K562 (cell line): ENCODE measurements at regions not wholly inside any gene's neighbourhood (a gene's known extent, or its start where the extent isn't known, plus 50 kb on each side); places are given as distances from the start of the nearest gene placed in this dataset.

Source experiments
- BACH1 ChIP-seq: fragments of 200-800 bp; sonication (Bioruptor generic); IDR thresholded peaks from 2 replicates; pipeline ENCODE4 v1.6.1; 2016; ENCODE audit warnings: missing genetic modification characterization, missing compliant biosample characterization
- FOXA1 ChIP-seq: fragments of 450-650 bp; IDR thresholded peaks from 2 replicates; pipeline ENCODE4 v1.6.1; 2016; ENCODE audit warnings: mild to moderate bottlenecking, borderline replicate concordance
- NFRKB ChIP-seq: fragments of 450-650 bp; IDR thresholded peaks from 2 replicates; pipeline ENCODE4 v1.6.1; 2016; ENCODE audit warnings: low read depth
- POLR2A ChIP-seq: fragments of 450-650 bp; conservative IDR thresholded peaks from 2 replicates; pipeline ENCODE4 v1.6.1; 2016
- POLR2AphosphoS5 ChIP-seq: IDR thresholded peaks from 2 replicates; pipeline ENCODE4 v1.6.1; 2011; ENCODE audit warnings: mild to moderate bottlenecking, low read depth, low read length, moderate library complexity; ENCODE audit not compliant: control insufficient read depth, insufficient read depth
- SIN3B ChIP-seq: fragments of 450-650 bp; IDR thresholded peaks from 2 replicates; pipeline ENCODE4 v1.6.1; 2017; ENCODE audit warnings: low read depth, mild to moderate bottlenecking, moderate library complexity
- ZZZ3 ChIP-seq: fragments of 450-650 bp; IDR thresholded peaks from 2 replicates; pipeline ENCODE4 v1.6.1; 2016; ENCODE audit warnings: antibody characterized with exemption, mild to moderate bottlenecking, moderate library complexity
- TF ChIP-seq, protein P1 (sequence below): fragments of 250-450 bp; sonication (Bioruptor Pico); IDR thresholded peaks from 2 replicates; pipeline ENCODE4 v1.4.0; 2020

DNA sequence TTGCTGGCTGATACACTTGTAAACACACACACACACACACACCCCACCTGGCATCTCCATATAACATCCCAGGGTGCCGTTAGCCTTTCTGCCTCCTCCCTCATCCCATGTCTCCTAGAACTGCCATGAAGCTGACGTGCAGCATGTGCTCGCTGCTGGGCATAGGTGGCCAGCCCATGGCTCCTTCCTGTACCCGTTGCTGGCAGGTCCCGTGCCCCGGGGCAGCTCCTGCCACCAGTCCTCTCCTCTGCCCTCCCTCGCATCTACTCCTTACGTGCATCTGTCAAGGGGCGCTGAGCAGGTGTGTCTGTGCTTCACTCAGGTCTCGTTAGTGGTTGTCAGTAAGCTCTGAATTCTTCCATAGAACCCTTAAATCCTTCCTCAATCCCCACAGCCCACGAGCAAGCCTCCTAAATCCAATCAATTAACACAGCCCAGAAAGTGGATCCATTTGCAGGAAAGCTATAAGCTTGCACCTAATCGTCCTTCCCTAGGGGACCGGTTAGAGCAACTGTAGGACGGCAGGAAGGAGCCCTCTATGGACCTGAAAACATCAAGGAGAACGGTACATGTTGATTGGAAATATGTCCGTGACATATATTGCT is 218.1 kb upstream of the FOXF1 start:
- no peak for TF ChIP-seq BACH1 (tag)
- TF ChIP-seq ZZZ3: no peak
- TF ChIP-seq POLR2AphosphoS5: no peak
- TF ChIP-seq, protein P1, sequence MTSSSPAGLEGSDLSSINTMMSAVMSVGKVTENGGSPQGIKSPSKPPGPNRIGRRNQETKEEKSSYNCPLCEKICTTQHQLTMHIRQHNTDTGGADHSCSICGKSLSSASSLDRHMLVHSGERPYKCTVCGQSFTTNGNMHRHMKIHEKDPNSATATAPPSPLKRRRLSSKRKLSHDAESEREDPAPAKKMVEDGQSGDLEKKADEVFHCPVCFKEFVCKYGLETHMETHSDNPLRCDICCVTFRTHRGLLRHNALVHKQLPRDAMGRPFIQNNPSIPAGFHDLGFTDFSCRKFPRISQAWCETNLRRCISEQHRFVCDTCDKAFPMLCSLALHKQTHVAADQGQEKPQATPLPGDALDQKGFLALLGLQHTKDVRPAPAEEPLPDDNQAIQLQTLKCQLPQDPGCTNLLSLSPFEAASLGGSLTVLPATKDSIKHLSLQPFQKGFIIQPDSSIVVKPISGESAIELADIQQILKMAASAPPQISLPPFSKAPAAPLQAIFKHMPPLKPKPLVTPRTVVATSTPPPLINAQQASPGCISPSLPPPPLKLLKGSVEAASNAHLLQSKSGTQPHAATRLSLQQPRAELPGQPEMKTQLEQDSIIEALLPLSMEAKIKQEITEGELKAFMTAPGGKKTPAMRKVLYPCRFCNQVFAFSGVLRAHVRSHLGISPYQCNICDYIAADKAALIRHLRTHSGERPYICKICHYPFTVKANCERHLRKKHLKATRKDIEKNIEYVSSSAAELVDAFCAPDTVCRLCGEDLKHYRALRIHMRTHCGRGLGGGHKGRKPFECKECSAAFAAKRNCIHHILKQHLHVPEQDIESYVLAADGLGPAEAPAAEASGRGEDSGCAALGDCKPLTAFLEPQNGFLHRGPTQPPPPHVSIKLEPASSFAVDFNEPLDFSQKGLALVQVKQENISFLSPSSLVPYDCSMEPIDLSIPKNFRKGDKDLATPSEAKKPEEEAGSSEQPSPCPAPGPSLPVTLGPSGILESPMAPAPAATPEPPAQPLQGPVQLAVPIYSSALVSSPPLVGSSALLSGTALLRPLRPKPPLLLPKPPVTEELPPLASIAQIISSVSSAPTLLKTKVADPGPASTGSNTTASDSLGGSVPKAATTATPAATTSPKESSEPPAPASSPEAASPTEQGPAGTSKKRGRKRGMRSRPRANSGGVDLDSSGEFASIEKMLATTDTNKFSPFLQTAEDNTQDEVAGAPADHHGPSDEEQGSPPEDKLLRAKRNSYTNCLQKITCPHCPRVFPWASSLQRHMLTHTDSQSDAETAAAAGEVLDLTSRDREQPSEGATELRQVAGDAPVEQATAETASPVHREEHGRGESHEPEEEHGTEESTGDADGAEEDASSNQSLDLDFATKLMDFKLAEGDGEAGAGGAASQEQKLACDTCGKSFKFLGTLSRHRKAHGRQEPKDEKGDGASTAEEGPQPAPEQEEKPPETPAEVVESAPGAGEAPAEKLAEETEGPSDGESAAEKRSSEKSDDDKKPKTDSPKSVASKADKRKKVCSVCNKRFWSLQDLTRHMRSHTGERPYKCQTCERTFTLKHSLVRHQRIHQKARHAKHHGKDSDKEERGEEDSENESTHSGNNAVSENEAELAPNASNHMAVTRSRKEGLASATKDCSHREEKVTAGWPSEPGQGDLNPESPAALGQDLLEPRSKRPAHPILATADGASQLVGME: no peak
- TF ChIP-seq NFRKB: no peak
- no peak for TF ChIP-seq POLR2A
- no peak for TF ChIP-seq FOXA1
- no peak for TF ChIP-seq SIN3B
